PC-9 (cell line): ENCODE measurements at regions not wholly inside any gene's neighbourhood (a gene's known extent, or its start where the extent isn't known, plus 50 kb on each side); places are given as distances from the start of the nearest gene placed in this dataset.
A peak's percentile ranks its signal among the peaks of the same experiment; 100 is the strongest.

Experiments used
- BruUV-seq: library from RNA; stranded (reverse); fragments of 400-500 nt; replicated peaks from 2 replicates; lab custom pipeline; 2021; lab: Mats Ljungman, UMichigan
- CTCF ChIA-PET: fragments of 300-600 bp; sonication (Branson Sonifier 250); formaldehyde crosslinking; loops from one replicate; lab custom pipeline; 2022; ENCODE audit warnings: antibody characterized with exemption; lab: Charles Lee
- POLR2A ChIA-PET: fragments of 300-600 bp; sonication (Branson Sonifier 250); formaldehyde crosslinking; loops from one replicate; lab custom pipeline; 2022; ENCODE audit warnings: antibody characterized with exemption; ENCODE audit not compliant: unreplicated experiment; lab: Charles Lee
- DNase-seq, 2 experiments: peaks; one replicate each; pipeline versions ENCODE4 v3.0.0 to v3.0.0-alpha.2; 2015 to 2022; ENCODE audit warnings: mixed read lengths in 1 of 2
- H2AFZ ChIP-seq: fragments of 200-600 bp; sonication (generic); 2 replicates; pipeline ENCODE4 v1.8.1; 2017; ENCODE audit warnings: antibody characterized with exemption
- H3F3A ChIP-seq: fragments of 200-600 bp; sonication (generic); 2 replicates; pipeline ENCODE4 v1.8.1; 2017; ENCODE audit warnings: antibody characterized with exemption, mild to moderate bottlenecking, low read depth; ENCODE audit not compliant: insufficient read depth
- H3K27ac ChIP-seq: fragments of 200-600 bp; sonication (generic); 2 replicates; pipeline ENCODE4 v1.6.1; 2016; ENCODE audit warnings: mixed run types
- H3K27me3 ChIP-seq: fragments of 200-600 bp; sonication (generic); 2 replicates; pipeline ENCODE4 v1.6.1; 2016; ENCODE audit warnings: low read depth, mixed run types; ENCODE audit not compliant: insufficient read depth
- H3K36me3 ChIP-seq: fragments of 200-600 bp; sonication (generic); 2 replicates; pipeline ENCODE4 v1.6.1; 2016; ENCODE audit warnings: low read depth, mixed run types
- H3K4me1 ChIP-seq: fragments of 200-600 bp; sonication (generic); replicated peaks from 2 replicates; pipeline ENCODE4 v1.6.1; 2016; ENCODE audit warnings: mixed run types; ENCODE audit not compliant: insufficient read depth
- H3K4me2 ChIP-seq: fragments of 200-600 bp; sonication (generic); 2 replicates; pipeline ENCODE4 v1.6.1; 2017; ENCODE audit warnings: mixed run types
- H3K4me3 ChIP-seq: fragments of 200-600 bp; sonication (generic); 2 replicates; pipeline ENCODE4 v1.6.1; 2016; ENCODE audit warnings: mixed run types
- H3K79me2 ChIP-seq: fragments of 200-600 bp; sonication (generic); 2 replicates; pipeline ENCODE4 v1.6.1; 2017; ENCODE audit warnings: low read depth, mixed run types
- H3K9me2 ChIP-seq: fragments of 200-600 bp; sonication (generic); 2 replicates; pipeline ENCODE4 v1.8.1; 2017; ENCODE audit warnings: mild to moderate bottlenecking; ENCODE audit not compliant: insufficient read depth
- H3K9me3 ChIP-seq: fragments of 200-600 bp; sonication (generic); 2 replicates; pipeline ENCODE4 v1.8.1; 2016; ENCODE audit warnings: low read depth; ENCODE audit not compliant: insufficient read depth
- H4K20me1 ChIP-seq: fragments of 200-600 bp; sonication (generic); 2 replicates; pipeline ENCODE4 v1.8.1; 2017; ENCODE audit not compliant: insufficient read depth
- EZH2 ChIP-seq: fragments of 200-600 bp; sonication (generic); IDR thresholded peaks from 2 replicates; pipeline ENCODE4 v1.8.0; 2017; ENCODE audit warnings: antibody characterized with exemption, low read depth
- intact Hi-C: fragments of 100-400 bp; cut with micrococcal nuclease; formaldehyde crosslinking; loops from one replicate; pipeline ENCODE4 v1.10.0; 2022; ENCODE audit not compliant: unreplicated experiment
- TF ChIP-seq, protein P1 (sequence below): fragments of 200-600 bp; sonication (generic); conservative IDR thresholded peaks from 2 replicates; pipeline ENCODE4 v1.6.1; 2017; ENCODE audit warnings: mixed run types, antibody characterized with exemption, mild to moderate bottlenecking, moderate library complexity

DNA sequence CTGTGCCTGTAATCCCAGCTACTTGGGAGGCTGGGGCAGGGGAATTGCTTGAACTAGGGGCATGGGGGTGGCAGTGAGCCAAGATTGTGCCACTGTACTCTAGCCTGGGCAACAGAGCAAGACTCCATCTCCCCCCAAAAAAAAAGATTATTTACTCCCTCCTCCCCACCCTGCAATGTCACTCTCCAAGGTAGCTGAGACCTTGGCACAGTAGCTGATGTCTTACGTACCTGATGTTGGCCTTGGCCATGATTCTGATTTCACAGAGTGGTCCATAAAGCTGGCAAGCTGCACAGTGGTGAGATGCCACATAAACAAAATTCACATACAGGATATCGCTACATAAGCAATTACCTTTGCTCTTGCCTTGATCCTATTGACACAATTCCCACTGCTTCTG is 108.5 kb downstream of the CAVIN4 start:
- Histone ChIP-seq H3F3A (no peaks in the 10 kb centered on the region), H4K20me1 (no peaks in the 10 kb centered on the region), H3K27ac (no peak overlapping the region), H3K36me3 (no peaks in the 10 kb centered on the region), H2AFZ (no peak overlapping the region), H3K4me1 (no peaks in the 10 kb centered on the region), H3K4me2 (no peak overlapping the region), H3K9me2 (no peaks in the 10 kb centered on the region), H3K4me3 (no peak overlapping the region), H3K79me2 (no peaks in the 10 kb centered on the region), H3K27me3 (peaks cover 49% of the 10 kb centered on the region), H3K9me3 (no peaks in the 10 kb centered on the region)
- CTCF ChIA-PET = no interaction called here
- DNase-seq = no peak
- TF ChIP-seq, protein P1, sequence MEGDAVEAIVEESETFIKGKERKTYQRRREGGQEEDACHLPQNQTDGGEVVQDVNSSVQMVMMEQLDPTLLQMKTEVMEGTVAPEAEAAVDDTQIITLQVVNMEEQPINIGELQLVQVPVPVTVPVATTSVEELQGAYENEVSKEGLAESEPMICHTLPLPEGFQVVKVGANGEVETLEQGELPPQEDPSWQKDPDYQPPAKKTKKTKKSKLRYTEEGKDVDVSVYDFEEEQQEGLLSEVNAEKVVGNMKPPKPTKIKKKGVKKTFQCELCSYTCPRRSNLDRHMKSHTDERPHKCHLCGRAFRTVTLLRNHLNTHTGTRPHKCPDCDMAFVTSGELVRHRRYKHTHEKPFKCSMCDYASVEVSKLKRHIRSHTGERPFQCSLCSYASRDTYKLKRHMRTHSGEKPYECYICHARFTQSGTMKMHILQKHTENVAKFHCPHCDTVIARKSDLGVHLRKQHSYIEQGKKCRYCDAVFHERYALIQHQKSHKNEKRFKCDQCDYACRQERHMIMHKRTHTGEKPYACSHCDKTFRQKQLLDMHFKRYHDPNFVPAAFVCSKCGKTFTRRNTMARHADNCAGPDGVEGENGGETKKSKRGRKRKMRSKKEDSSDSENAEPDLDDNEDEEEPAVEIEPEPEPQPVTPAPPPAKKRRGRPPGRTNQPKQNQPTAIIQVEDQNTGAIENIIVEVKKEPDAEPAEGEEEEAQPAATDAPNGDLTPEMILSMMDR = no peak
- no peak for TF ChIP-seq EZH2
- POLR2A ChIA-PET = no interaction called here
- no TSS peak for BruUV-seq
- intact Hi-C loops = no loop called here

DNA sequence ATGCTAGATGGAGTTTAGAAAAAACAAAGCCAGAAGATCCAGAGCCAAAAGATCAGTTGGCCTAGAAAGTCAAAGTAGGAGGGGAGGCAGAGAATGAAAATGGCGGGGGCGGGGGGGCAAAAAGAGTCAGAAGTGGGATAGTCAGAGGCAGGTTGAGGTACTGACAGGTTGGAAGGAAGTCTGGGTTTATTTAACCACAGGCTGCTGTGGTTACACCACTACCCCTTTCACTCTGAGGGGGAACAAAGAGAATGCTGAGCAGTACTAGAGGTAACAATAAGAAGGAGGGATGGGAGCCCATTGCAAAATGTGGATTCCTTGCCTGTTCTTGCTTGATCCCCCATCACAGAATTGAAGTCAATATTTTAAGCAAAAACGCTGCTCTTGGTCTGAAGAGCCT is 111.8 kb downstream of the CAVIN4 start:
- no peaks in the 10 kb centered on the region for H3K36me3 ChIP-seq
- no peak for TF ChIP-seq EZH2
- TF ChIP-seq, protein P1 = no peak
- H3K4me1 ChIP-seq = no peaks in the 10 kb centered on the region
- no peaks in the 10 kb centered on the region for H3K9me3 ChIP-seq
- H3K9me2 ChIP-seq = no peaks in the 10 kb centered on the region
- no peak overlapping the region for H3K4me3 ChIP-seq
- H3K27ac ChIP-seq = no peak overlapping the region
- H3F3A ChIP-seq = no peaks in the 10 kb centered on the region
- intact Hi-C loops = no loop called here
- no TSS peak for BruUV-seq
- POLR2A ChIA-PET = no interaction called here
- peaks cover 40% of the 10 kb centered on the region for H3K27me3 ChIP-seq
- H4K20me1 ChIP-seq = no peaks in the 10 kb centered on the region
- H3K4me2 ChIP-seq = no peak overlapping the region
- H3K79me2 ChIP-seq = no peaks in the 10 kb centered on the region
- CTCF ChIA-PET = no interaction called here
- DNase-seq = no peak
- no peak overlapping the region for H2AFZ ChIP-seq

DNA sequence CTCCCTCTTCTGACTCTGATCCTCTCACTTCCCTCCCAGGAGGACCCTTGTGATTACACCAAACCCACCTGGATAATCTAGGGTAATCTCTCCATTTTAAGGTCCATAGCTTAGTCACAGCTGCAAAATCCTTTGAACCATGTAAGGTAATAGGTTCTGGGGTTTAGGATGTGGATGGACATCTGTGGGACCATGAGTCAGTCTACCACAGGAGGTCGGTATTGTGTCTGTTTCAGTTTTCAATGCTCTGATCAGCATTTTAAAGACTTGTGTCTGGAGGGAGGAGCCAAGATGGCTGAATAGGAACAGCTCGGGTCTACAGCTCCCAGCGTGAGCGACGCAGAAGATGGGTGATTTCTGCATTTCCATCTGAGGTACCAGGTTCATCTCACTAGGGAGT is 112.6 kb downstream of the CAVIN4 start:
- Histone ChIP-seq H3K4me3 (no peak overlapping the region), H3K36me3 (no peaks in the 10 kb centered on the region), H4K20me1 (no peaks in the 10 kb centered on the region), H3F3A (no peaks in the 10 kb centered on the region), H3K79me2 (no peaks in the 10 kb centered on the region), H3K27ac (no peak overlapping the region), H3K4me2 (peak overlapping the region; percentile 38; the same call in 1 of the 2 replicates), H2AFZ (no peak overlapping the region), H3K9me3 (no peaks in the 10 kb centered on the region), H3K9me2 (no peaks in the 10 kb centered on the region), H3K4me1 (no peaks in the 10 kb centered on the region), H3K27me3 (peaks cover 40% of the 10 kb centered on the region)
- no peak for DNase-seq
- intact Hi-C loops = no loop called here
- no TSS peak for BruUV-seq
- TF ChIP-seq, protein P1 = no peak
- TF ChIP-seq EZH2 = no peak
- CTCF ChIA-PET = no interaction called here
- POLR2A ChIA-PET = no interaction called here
